Fibroblast of lung (primary cell): ENCODE measurements at regions not wholly inside any gene's neighbourhood (a gene's known extent, or its start where the extent isn't known, plus 50 kb on each side); places are given as distances from the start of the nearest gene placed in this dataset.
A peak's percentile ranks its signal among the peaks of the same experiment; 100 is the strongest.

Experiments
- DNase-seq, 2 donors: peaks; one replicate each; pipeline versions ENCODE4 v3.0.0 to v3.0.0-alpha.2; 2010; ENCODE audit warnings: low read depth in 2 of 2
- H2AFZ ChIP-seq: 2 replicates; pipeline ENCODE4 v1.5.1; 2012; ENCODE audit warnings: low read length, control low read depth, inconsistent platforms
- H3K27ac ChIP-seq: 2 replicates; pipeline ENCODE4 v1.5.1; 2011; ENCODE audit warnings: low read length, control low read depth; ENCODE audit not compliant: insufficient read depth
- H3K27me3 ChIP-seq: 2 replicates; pipeline ENCODE4 v1.5.1; 2011; ENCODE audit warnings: mild to moderate bottlenecking, low read length; ENCODE audit not compliant: control insufficient read depth, insufficient read depth
- H3K36me3 ChIP-seq: 2 replicates; pipeline ENCODE4 v1.5.1; 2011; ENCODE audit warnings: low read length; ENCODE audit not compliant: control insufficient read depth, insufficient read depth
- H3K4me1 ChIP-seq: 2 replicates; pipeline ENCODE4 v1.5.1; 2011; ENCODE audit warnings: low read length; ENCODE audit not compliant: control insufficient read depth, insufficient read depth; ENCODE audit errors: extremely low read depth
- H3K4me2 ChIP-seq: 2 replicates; pipeline ENCODE4 v1.5.1; 2011; ENCODE audit warnings: low read length, control low read depth; ENCODE audit not compliant: insufficient read depth; ENCODE audit errors: extremely low read depth
- H3K4me3 ChIP-seq, 4 experiments: fragments of 200-600 bp in 1 of 4; sonication (generic) in 1 of 4; replicated peaks in 1 of 4; 2 replicates each; pipeline ENCODE4 v1.5.1; 2011 to 2016; ENCODE audit warnings: low read length in 4 of 4, low read depth in 3 of 4, mild to moderate bottlenecking in 3 of 4, control low read depth in 2 of 4, inconsistent platforms in 1 of 4, mixed read lengths in 1 of 4; ENCODE audit not compliant: insufficient read depth in 1 of 4; ENCODE audit errors: control extremely low read depth in 1 of 4
- H3K79me2 ChIP-seq: 2 replicates; pipeline ENCODE4 v1.5.1; 2012; ENCODE audit warnings: mild to moderate bottlenecking, low read length, inconsistent platforms; ENCODE audit not compliant: control insufficient read depth, insufficient read depth
- H3K9ac ChIP-seq: 2 replicates; pipeline ENCODE4 v1.5.1; 2011; ENCODE audit warnings: mild to moderate bottlenecking, low read length, control low read depth; ENCODE audit not compliant: insufficient read depth
- H3K9me3 ChIP-seq: 2 replicates; pipeline ENCODE4 v1.5.1; 2012; ENCODE audit warnings: low read depth, low read length; ENCODE audit not compliant: control insufficient read depth, insufficient read depth
- H4K20me1 ChIP-seq: 2 replicates; pipeline ENCODE4 v1.5.1; 2011; ENCODE audit warnings: low read length; ENCODE audit not compliant: control insufficient read depth, insufficient read depth; ENCODE audit errors: extremely low read depth
- EZH2 ChIP-seq: IDR thresholded peaks from 2 replicates; pipeline ENCODE4 v1.5.1; 2012; ENCODE audit warnings: low read length, control low read depth, mild to moderate bottlenecking; ENCODE audit errors: missing control alignments
- TF ChIP-seq, protein P1 (sequence below), 2 donors: IDR thresholded peaks in 1 of 2; conservative IDR thresholded peaks in 1 of 2; 1 replicate in 1 of 2; 2 replicates in 1 of 2; pipeline ENCODE4 v1.5.1; 2011 to 2012; ENCODE audit warnings: low read length in 2 of 2, control low read depth in 1 of 2, inconsistent platforms in 1 of 2, low read depth in 1 of 2, mild to moderate bottlenecking in 1 of 2

DNA sequence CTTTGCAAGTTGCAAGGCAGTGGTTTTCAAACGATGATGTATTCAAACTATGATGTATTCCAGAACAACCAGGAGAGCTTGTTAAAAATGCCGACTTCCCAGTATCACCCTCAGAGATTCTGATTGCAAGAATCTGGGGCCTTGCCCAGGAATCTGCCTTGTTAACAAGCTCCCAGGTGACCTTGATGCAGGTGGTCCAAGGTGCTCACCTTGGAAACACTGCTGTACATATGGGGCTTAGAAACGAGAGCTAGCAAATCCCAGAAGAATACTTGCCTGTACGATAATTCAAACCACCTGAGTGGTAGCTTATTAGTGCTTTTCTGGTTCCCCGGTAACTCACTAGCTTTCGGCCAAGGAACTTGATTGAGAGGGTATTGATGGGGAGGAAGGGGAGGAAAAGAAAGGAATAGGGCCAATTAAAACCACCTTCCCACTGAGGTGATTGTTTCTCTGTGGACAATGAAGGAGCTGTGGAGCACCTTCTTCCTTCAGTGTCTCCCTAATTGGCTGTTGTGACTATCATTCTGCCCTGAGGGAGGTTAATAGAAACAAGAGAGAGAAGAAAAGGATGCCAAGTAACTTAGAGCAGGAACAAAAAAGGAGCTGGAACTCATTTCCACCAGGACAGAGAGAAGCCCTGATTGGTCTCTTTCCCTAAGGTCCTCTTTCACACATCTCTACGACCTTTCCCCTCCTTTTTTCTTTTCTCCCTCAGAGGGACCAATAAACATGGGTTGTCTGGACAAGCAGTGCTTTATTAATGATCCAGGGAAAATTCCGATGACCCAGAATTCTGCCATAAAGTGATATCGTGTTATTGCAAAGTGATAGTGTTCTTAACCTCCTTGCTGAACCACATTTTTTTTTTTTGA, 218.8 kb downstream of the TMEM167A start:
- no peak for TF ChIP-seq EZH2
- TF ChIP-seq, protein P1, sequence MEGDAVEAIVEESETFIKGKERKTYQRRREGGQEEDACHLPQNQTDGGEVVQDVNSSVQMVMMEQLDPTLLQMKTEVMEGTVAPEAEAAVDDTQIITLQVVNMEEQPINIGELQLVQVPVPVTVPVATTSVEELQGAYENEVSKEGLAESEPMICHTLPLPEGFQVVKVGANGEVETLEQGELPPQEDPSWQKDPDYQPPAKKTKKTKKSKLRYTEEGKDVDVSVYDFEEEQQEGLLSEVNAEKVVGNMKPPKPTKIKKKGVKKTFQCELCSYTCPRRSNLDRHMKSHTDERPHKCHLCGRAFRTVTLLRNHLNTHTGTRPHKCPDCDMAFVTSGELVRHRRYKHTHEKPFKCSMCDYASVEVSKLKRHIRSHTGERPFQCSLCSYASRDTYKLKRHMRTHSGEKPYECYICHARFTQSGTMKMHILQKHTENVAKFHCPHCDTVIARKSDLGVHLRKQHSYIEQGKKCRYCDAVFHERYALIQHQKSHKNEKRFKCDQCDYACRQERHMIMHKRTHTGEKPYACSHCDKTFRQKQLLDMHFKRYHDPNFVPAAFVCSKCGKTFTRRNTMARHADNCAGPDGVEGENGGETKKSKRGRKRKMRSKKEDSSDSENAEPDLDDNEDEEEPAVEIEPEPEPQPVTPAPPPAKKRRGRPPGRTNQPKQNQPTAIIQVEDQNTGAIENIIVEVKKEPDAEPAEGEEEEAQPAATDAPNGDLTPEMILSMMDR (conservative IDR thresholded peaks at IDR 0.05 in 1 of 2, IDR thresholded peaks at IDR 0.05 in 1 of 2; ENCODE audit: low read depth in 1 of 2, low read length in 2 of 2), result no peak
- Histone ChIP-seq H3K36me3 (no peaks in the 10 kb centered on the region), H3K9ac (no peak overlapping the region), H3K27ac (no peak overlapping the region), H3K27me3 (no peaks in the 10 kb centered on the region), H3K4me1 (no peaks in the 10 kb centered on the region), H3K4me3 (no peak overlapping the region), H4K20me1 (no peaks in the 10 kb centered on the region), H3K79me2 (no peaks in the 10 kb centered on the region), H2AFZ (no peak overlapping the region), H3K9me3 (no peaks in the 10 kb centered on the region), H3K4me2 (no peak overlapping the region)
- no peak for DNase-seq

DNA sequence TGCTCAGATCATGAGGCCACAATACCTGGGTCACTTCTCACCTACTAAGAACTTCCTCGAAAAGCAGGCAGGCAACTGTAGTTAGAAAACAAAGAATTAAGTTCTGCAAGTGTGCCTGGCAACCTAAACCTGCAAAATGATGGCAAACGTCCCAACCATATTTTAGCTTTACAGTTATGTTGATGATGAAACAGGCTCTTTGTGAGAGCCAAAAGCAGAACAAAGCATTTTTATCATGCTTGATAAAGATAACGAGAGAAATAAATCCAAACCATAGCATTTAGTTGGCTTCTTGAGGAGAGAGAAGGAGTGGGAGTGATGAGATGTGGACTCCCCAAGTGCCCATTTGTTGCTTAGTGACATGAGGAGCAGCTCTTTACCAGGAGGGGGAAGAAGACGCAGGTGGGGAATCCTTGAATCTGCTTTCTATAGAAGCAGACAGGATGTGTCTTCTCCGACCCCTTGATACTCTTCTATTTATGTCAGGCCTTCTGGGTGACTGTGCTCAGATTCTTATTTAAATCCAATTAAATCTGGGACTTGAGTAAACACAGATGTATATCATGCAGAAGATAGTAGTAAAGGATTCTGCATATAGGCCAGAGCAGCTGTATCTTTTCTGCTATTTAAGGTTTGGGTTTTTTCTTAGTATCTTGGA, 221.2 kb downstream of the TMEM167A start:
- no peaks in the 10 kb centered on the region for H3K27me3 ChIP-seq
- no peaks in the 10 kb centered on the region for H3K36me3 ChIP-seq
- no peak overlapping the region for H3K4me3 ChIP-seq
- no peaks in the 10 kb centered on the region for H3K79me2 ChIP-seq
- H3K9me3 ChIP-seq, result no peaks in the 10 kb centered on the region
- H3K9ac ChIP-seq, result no peak overlapping the region
- DNase-seq, result peak in 1 of 2 donors; percentile 53
- no peaks in the 10 kb centered on the region for H3K4me1 ChIP-seq
- no peak overlapping the region for H2AFZ ChIP-seq
- H3K27ac ChIP-seq, result no peak overlapping the region
- no peaks in the 10 kb centered on the region for H4K20me1 ChIP-seq
- TF ChIP-seq EZH2, result no peak
- TF ChIP-seq, protein P1 (conservative IDR thresholded peaks at IDR 0.05 in 1 of 2, IDR thresholded peaks at IDR 0.05 in 1 of 2; ENCODE audit: low read depth in 1 of 2, low read length in 2 of 2), result no peak
- H3K4me2 ChIP-seq, result no peak overlapping the region

DNA sequence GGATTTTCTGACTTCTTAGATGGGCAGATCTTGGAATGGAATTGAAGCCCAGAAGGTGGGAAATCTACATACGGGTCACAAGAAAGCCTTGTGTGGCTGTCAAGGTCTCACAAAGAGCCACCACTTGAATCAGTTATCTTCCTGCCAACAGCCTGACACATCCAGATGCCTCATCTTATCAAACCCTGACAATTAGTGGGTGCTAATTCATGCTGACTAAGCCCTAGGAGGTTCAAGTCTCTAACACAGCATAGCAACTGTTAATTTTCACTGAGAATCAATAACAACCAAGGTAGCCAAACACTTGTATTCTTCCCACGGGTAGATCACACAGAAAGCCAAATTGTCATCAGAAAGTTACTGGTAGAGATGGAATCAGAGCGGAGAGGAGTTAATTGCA, 222.2 kb downstream of the TMEM167A start:
- no peaks in the 10 kb centered on the region for H3K79me2 ChIP-seq
- TF ChIP-seq, protein P1 (conservative IDR thresholded peaks at IDR 0.05 in 1 of 2, IDR thresholded peaks at IDR 0.05 in 1 of 2; ENCODE audit: low read depth in 1 of 2, low read length in 2 of 2), result no peak
- TF ChIP-seq EZH2, result no peak
- H3K27me3 ChIP-seq, result no peaks in the 10 kb centered on the region
- no peak overlapping the region for H3K27ac ChIP-seq
- no peak overlapping the region for H2AFZ ChIP-seq
- no peaks in the 10 kb centered on the region for H3K9me3 ChIP-seq
- no peak overlapping the region for H3K4me2 ChIP-seq
- DNase-seq, result no peak
- H3K9ac ChIP-seq, result no peak overlapping the region
- no peaks in the 10 kb centered on the region for H3K36me3 ChIP-seq
- no peak overlapping the region for H3K4me3 ChIP-seq
- no peaks in the 10 kb centered on the region for H3K4me1 ChIP-seq
- H4K20me1 ChIP-seq, result no peaks in the 10 kb centered on the region
